ENCODE measurements at regions not wholly inside any gene's neighbourhood (a gene's known extent, or its start where the extent isn't known, plus 50 kb on each side); places are given as distances from the start of the nearest gene placed in this dataset.
"Not testable (repeated sequence)": the region's sequence is repeated elsewhere in the genome, so short reads cannot be mapped to it uniquely, and the experiment has no call there.

GRCh38 chr21:35382696-35383095, 333.6 kb upstream of the RUNX1 start:
- DNase-seq: no peak

DNA sequence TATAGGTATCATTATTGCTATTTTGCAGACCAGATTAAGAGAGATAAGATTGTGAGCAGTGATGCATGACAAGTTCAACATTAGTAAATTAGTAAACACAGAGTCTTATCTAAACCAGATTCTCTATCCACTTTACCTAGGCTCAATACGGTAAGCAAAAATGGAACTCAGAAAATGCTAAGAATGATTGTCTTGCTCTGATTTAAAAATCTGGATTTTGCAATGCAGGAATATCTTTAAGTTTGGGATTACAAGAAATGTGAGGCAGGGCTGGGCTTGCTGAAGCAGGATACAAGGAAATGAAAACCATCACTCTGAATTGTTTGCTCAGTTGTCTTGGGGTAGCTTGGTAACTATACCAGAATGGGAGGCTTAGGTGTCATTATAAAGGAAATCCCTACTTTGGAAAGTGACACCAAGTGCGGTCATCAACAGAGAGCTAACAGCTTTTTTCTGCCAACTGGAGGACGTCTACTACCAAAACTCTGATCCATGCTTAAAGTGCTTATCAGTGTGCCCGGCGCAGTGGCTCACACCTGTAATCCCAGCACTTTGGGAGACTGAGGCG, 332.7 kb upstream of the RUNX1 start:
- peak in 1 of 2 experiments; percentile 9 for DNase-seq

DNA sequence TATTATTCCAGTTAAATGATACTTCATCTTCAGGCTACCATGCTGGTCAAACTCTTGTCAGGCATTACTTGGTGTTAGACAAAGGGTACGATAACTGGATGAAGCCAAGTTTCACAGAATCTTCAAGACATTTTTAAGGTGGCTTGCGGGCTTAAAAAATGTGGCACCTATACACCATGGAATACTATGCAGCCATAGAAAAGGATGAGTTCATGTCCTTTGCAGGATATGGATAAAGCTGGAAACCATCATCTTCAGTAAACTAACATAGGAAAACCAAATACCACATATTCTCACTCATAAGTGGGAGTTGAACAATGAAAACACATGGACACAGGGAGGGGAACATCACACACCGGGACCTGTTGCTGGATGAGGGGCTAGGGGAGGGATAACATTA, 331.2 kb upstream of the RUNX1 start:
- not testable (repeated sequence) for DNase-seq

DNA sequence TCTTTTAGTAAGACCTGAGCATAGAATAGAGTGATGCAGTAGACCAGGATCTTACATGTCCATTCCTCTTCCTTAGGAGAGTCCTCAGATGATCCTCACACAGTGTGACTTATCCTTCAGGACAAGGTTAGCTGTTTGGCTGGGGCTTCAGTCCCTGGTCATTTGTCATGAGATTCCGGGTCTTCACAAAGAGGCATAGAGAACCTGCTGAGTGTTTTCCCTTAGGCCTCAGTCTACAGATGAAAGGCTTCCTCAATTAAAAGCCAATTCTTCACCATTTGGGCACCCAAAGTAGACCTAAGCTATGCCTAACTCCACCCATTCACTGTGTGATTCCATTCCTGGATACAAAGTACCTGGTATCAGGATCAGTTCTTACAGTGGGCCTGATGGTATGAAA, 329.8 kb upstream of the RUNX1 start:
- no peak for DNase-seq

- DNase-seq: no peak
Observed at GRCh38 chr21:35377505-35378090, 328.5 kb upstream of the RUNX1 start.

- DNase-seq: no peak
Observed at GRCh38 chr21:35376406-35377135, 327.5 kb upstream of the RUNX1 start.

- DNase-seq: no peak
Observed at GRCh38 chr21:35375115-35375514, 326.0 kb upstream of the RUNX1 start.

- DNase-seq: no peak
Observed at GRCh38 chr21:35373998-35374397, 324.9 kb upstream of the RUNX1 start.

- no peak for DNase-seq
Observed at GRCh38 chr21:35372201-35372600, 323.1 kb upstream of the RUNX1 start.

DNA sequence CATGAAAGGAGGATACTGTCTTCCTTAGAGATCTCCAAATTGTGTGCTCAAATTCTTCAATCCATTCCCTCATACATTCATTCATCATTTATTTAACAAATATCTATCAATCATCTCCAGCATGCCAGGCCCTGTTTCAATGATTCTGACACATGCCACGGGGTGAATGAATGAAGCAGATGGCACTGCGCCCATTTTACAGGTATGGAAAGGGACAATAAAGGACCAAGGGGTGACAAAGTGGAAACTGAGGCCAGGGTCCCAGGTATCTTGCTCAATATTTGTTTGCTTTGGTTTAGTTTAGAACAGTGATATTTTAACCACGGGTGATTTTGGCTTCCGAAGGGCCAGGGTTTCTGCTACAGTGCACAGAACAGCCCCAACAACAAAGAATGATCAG, 321.6 kb upstream of the RUNX1 start:
- DNase-seq: no peak

GRCh38 chr21:35370071-35370470, 321.0 kb upstream of the RUNX1 start:
- no peak for DNase-seq

GRCh38 chr21:35368326-35368725, 319.2 kb upstream of the RUNX1 start:
- DNase-seq: no peak

GRCh38 chr21:35367553-35367952, 318.5 kb upstream of the RUNX1 start:
- DNase-seq: peak; percentile 85 to 89

DNA sequence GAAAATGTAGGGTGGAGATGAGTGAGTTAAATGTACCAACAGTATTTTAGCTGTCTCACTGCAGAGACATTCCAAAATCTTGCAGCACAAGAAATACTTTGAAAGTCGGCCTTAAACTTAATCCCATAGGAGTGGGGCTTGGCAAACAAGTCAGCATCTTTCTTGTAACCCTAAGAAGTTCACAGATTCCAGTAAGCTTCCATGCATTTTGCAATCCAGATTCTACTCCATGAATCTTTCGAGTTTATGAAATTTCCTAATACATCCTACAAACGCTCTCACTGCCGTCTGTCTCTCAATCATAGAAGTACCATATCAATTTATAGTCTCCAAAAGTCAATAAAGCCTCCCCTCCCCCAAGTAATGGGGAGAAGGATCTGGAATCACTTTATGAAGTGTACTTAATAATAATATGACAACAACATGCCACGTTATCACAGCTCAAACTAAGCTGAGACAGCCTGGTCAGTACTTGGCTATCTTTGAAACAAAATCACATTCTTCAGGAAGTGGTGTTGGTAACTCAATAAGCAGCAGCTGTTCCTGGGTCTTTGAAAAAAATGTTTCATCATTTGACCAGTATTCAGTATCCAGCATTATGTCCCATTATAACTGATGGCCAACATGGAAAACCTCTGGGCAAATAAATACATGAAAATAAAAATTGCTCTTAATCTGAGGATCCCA, 317.4 kb upstream of the RUNX1 start:
- peak in 1 of 2 experiments; percentile 69 for DNase-seq

- no peak for DNase-seq
Observed at GRCh38 chr21:35363458-35363857, 314.4 kb upstream of the RUNX1 start.

DNA sequence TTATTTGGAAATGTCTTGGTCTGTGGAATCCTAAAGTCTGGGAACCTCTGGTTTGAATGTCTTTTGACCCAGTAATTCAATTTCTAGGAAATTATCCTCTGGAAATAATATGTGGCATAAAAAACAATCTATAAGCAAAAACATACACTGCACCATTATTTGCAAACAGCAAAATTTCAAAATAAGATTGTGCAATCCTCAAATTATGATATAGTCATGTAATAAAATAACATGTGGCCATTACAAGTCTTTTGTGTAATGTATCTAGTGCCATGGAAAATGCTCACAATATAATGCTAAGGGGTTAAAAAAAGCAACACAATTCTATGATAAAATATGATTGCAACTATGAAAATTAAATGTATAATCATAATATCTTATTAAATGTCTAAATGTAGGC, 312.9 kb upstream of the RUNX1 start:
- no peak for DNase-seq

DNA sequence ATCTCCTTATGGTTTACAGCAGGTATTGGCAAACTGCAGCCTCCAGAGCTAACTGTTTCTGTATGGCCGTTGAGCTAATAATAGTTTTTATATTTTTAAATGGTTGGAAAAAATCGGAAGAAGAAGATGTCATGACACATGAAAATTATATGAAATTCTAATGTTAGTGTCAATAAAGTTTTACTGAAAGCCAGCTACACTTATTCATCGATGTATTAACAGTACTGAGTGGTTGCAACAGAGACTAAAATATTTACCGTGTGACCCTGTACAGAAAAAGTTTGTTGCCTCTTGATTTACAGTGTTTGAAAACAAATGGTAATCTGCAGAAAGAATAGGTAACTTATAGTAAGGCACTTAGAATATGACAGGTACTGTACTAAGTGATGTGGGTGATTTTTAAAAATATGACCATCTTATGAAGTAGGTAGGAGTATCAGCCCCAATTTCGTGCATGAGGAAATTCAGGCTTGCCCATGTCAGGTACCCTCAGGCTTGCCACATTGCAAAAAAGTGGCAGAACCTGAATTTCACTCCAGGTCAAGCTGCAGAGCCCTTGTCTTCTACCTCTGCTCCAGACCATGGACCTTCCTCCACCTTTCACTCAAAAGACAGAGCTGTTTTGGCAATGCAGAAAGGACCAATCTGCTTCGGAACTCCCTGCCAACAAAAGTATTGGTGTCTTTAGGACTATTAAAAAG, 311.9 kb upstream of the RUNX1 start:
- no peak for DNase-seq

GRCh38 chr21:35359076-35359475, 310.0 kb upstream of the RUNX1 start:
- DNase-seq: no peak

- no peak for DNase-seq
Observed at GRCh38 chr21:35358008-35358407, 308.9 kb upstream of the RUNX1 start.

DNA sequence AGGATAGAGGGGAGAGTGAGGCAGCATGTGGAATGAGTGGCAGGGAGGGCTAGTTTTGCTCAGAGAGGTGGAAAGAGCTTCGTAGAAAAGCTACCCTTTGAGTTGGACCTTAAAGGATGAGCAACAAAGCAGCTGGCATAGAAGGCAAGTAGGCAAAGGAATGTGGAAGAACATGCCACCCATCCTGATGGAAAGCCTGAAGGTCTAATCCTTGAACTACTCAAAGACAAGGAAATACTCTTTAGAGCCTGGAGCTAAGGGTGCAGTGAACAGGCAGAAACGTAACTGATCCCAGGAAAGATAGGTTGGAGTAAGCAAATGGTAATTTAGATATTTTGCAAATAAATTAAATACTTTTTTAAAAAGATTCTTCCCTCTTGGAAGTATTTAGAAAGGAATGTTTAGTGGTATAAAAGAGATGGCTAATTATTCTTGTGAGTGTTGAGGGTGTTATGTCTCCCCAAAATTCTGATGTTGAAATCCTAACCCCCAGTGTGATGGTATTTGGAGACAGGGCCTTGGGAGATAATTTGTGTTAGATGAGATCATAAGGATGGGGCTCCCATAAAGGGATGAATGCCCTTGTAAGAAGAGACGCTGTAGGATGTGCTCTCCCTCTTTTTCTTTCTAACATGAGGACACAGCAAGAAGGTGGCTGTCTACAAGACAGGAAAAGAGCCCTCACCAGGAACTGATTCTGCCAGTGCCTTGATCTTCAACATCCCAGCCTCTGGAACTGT, 308.1 kb upstream of the RUNX1 start:
- DNase-seq: no peak

- DNase-seq: no peak
Observed at GRCh38 chr21:35354078-35354477, 305.0 kb upstream of the RUNX1 start.

GRCh38 chr21:35352793-35353192, 303.7 kb upstream of the RUNX1 start:
- DNase-seq: no peak
